ENCODE measurements at regions not wholly inside any gene's neighbourhood (a gene's known extent, or its start where the extent isn't known, plus 50 kb on each side); places are given as distances from the start of the nearest gene placed in this dataset.

GRCh38 chr2:18771212-18771611 lies 181.8 kb upstream of the NT5C1B start:
- H4K20me1 ChIP-seq (ENCODE audit: insufficient read depth), result no peaks in the 10 kb centered on the region
- no peak overlapping the region for H3K4me2 ChIP-seq (ENCODE audit: low read length)
- no peaks in the 10 kb centered on the region for H3F3A ChIP-seq (ENCODE audit: insufficient read depth, low read length, poor library complexity, severe bottlenecking)
- TF ChIP-seq EP300 (conservative IDR thresholded peaks at IDR 0.05; ENCODE audit: poor library complexity, severe bottlenecking) (no peak), SMC3 (conservative IDR thresholded peaks at IDR 0.05; ENCODE audit: poor library complexity) (no peak), TAF1 (IDR thresholded peaks at IDR 0.05; ENCODE audit: low read depth) (no peak), RAD21 (conservative IDR thresholded peaks at IDR 0.05) (no peak), MXI1 (conservative IDR thresholded peaks at IDR 0.05; ENCODE audit: poor library complexity, severe bottlenecking) (no peak), REST (IDR thresholded peaks at IDR 0.05; ENCODE audit: borderline replicate concordance) (no peak), CTCF (IDR thresholded peaks at IDR 0.05; ENCODE audit: poor library complexity, severe bottlenecking) (no peak)
- no peak overlapping the region for H3K27ac ChIP-seq (ENCODE audit: low read length)
- no peak overlapping the region for H3K4me3 ChIP-seq (ENCODE audit: low read length)
- H3K9me2 ChIP-seq (ENCODE audit: insufficient read depth, low read length), result no peaks in the 10 kb centered on the region
- no peak overlapping the region for H2AFZ ChIP-seq (ENCODE audit: low read depth, low read length)
- no peaks in the 10 kb centered on the region for H3K36me3 ChIP-seq (ENCODE audit: insufficient read depth, low read length)
- H3K9ac ChIP-seq (ENCODE audit: low read length), result no peak overlapping the region
- no peaks in the 10 kb centered on the region for H3K9me3 ChIP-seq (ENCODE audit: low read length)
- H3K79me2 ChIP-seq (replicated peaks; ENCODE audit: insufficient read depth, low read length), result no peaks in the 10 kb centered on the region
- H3K27me3 ChIP-seq (ENCODE audit: insufficient read depth, low read depth, low read length), result no peaks in the 10 kb centered on the region

GRCh38 chr2:18763338-18763737 lies 174.0 kb upstream of the NT5C1B start:
- Histone ChIP-seq H2AFZ (ENCODE audit: low read depth, low read length) (no peak overlapping the region), H3K36me3 (ENCODE audit: insufficient read depth, low read length) (no peaks in the 10 kb centered on the region), H3K27me3 (ENCODE audit: insufficient read depth, low read depth, low read length) (no peaks in the 10 kb centered on the region), H3K9me2 (ENCODE audit: insufficient read depth, low read length) (no peaks in the 10 kb centered on the region), H3K4me2 (ENCODE audit: low read length) (no peak overlapping the region), H3K9me3 (ENCODE audit: low read length) (no peaks in the 10 kb centered on the region), H4K20me1 (ENCODE audit: insufficient read depth) (no peaks in the 10 kb centered on the region), H3K9ac (ENCODE audit: low read length) (no peak overlapping the region), H3K27ac (ENCODE audit: low read length) (no peak overlapping the region), H3K79me2 (replicated peaks; ENCODE audit: insufficient read depth, low read length) (no peaks in the 10 kb centered on the region), H3F3A (ENCODE audit: insufficient read depth, low read length, poor library complexity, severe bottlenecking) (no peaks in the 10 kb centered on the region), H3K4me3 (ENCODE audit: low read length) (no peak overlapping the region)
- TF ChIP-seq REST (IDR thresholded peaks at IDR 0.05; ENCODE audit: borderline replicate concordance) (no peak), MXI1 (conservative IDR thresholded peaks at IDR 0.05; ENCODE audit: poor library complexity, severe bottlenecking) (no peak)

Data from neural cell (in vitro differentiated cells).